Activated gamma-delta T cell treated with Interleukin-2 at 50 U/mL for 16 hours (primary cell): ENCODE measurements at regions not wholly inside any gene's neighbourhood (a gene's known extent, or its start where the extent isn't known, plus 50 kb on each side); places are given as distances from the start of the nearest gene placed in this dataset.

Experiments used
- DNase-seq: peaks from one replicate; pipeline ENCODE4 v3.0.0-alpha.2; 2020

DNA sequence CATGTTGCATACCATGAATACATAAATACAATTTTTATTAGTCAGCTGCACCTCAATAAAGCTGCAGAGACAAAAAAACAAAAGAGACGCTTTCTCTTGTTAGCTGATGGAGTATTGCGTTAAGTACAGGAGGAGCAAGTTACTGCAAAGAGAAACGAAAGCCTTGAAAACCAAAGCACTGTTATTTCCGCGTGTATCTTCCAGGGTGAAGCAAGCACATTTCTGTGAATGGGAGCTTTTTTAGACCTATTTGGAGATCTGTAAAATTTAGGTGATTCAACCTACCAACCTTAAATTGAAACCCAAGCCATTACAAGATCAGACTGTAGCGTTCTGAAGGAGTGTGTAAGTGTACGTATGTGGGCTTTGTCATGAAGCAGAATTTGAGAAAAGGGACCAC is 390.4 kb downstream of the SOX9 start:
- DNase-seq, result no peak

GRCh38 chr17:72511874-72512273 is 391.1 kb downstream of the SOX9 start:
- no peak for DNase-seq

GRCh38 chr17:72512649-72513556 is 392.1 kb downstream of the SOX9 start:
- DNase-seq, result no peak

GRCh38 chr17:72514321-72514861 is 393.6 kb downstream of the SOX9 start:
- DNase-seq, result no peak

GRCh38 chr17:72514891-72515290 is 394.1 kb downstream of the SOX9 start:
- no peak for DNase-seq

- DNase-seq, result no peak
Observed at GRCh38 chr17:72515291-72516065, 394.7 kb downstream of the SOX9 start.

GRCh38 chr17:72516772-72517399 is 396.1 kb downstream of the SOX9 start:
- no peak for DNase-seq

- DNase-seq, result no peak
Observed at GRCh38 chr17:72517413-72518158, 396.8 kb downstream of the SOX9 start.

DNA sequence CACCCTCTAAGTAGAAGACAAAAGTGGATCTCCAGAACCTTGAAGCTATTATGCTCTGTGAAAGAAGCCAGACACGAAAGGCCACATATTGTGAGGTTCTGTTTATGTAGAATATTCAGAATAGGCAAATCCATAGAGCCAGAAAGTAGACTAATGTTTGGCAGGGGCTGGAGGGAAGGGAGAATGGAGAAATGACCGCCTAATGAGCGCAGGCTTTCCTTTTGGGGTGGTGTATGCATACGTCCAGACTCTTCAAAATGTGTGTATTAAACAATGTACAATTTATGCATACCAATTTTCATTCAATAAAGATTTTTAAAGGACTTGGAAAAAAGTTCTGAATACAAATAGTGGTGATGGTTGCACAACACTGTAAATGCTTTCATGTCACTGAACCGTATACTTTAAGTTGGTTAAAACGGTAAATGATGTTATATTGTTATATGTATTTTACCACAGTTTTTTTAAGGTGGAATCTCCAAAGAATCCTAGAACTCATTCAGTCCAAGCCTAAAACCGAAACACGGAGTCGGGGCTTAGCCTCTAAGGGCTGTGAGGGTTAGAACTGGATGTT is 397.4 kb downstream of the SOX9 start:
- DNase-seq, result no peak

GRCh38 chr17:72518753-72519597 is 398.2 kb downstream of the SOX9 start:
- no peak for DNase-seq

- DNase-seq, result no peak
Observed at GRCh38 chr17:72519598-72519936, 398.7 kb downstream of the SOX9 start.

- DNase-seq, result no peak
Observed at GRCh38 chr17:72520665-72521303, 400.0 kb downstream of the SOX9 start.

DNA sequence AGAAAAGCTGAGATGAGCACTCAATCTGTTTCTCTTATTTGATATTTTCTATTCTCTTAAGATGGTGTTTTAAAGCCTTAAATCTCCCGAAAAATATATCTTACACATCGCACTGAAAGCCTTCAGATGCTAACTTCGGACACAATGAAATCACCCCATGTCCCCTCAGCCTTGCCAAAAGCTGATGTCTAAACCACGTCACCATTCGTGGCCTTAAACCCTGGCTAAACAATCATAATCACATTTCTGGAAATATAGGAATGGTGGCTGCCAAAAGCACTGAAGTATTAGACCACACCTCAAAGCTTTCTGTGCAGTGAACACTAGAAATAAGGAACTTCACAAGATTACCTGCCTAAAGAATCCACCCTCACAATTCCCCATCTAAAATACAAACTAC is 402.7 kb downstream of the SOX9 start:
- no peak for DNase-seq

GRCh38 chr17:72525225-72526015 is 404.6 kb downstream of the SOX9 start:
- no peak for DNase-seq

- no peak for DNase-seq
Observed at GRCh38 chr17:72526769-72527168, 405.9 kb downstream of the SOX9 start.

- DNase-seq, result no peak
Observed at GRCh38 chr17:72527789-72528188, 407.0 kb downstream of the SOX9 start.

GRCh38 chr17:72528683-72529082 is 407.9 kb downstream of the SOX9 start:
- DNase-seq, result no peak

- DNase-seq, result no peak
Observed at GRCh38 chr17:72529386-72529785, 408.6 kb downstream of the SOX9 start.

GRCh38 chr17:72530454-72530853 is 409.6 kb downstream of the SOX9 start:
- no peak for DNase-seq

- no peak for DNase-seq
Observed at GRCh38 chr17:72531729-72532128, 410.9 kb downstream of the SOX9 start.
